ENCODE measurements at regions not wholly inside any gene's neighbourhood (a gene's known extent, or its start where the extent isn't known, plus 50 kb on each side); places are given as distances from the start of the nearest gene placed in this dataset.

DNA sequence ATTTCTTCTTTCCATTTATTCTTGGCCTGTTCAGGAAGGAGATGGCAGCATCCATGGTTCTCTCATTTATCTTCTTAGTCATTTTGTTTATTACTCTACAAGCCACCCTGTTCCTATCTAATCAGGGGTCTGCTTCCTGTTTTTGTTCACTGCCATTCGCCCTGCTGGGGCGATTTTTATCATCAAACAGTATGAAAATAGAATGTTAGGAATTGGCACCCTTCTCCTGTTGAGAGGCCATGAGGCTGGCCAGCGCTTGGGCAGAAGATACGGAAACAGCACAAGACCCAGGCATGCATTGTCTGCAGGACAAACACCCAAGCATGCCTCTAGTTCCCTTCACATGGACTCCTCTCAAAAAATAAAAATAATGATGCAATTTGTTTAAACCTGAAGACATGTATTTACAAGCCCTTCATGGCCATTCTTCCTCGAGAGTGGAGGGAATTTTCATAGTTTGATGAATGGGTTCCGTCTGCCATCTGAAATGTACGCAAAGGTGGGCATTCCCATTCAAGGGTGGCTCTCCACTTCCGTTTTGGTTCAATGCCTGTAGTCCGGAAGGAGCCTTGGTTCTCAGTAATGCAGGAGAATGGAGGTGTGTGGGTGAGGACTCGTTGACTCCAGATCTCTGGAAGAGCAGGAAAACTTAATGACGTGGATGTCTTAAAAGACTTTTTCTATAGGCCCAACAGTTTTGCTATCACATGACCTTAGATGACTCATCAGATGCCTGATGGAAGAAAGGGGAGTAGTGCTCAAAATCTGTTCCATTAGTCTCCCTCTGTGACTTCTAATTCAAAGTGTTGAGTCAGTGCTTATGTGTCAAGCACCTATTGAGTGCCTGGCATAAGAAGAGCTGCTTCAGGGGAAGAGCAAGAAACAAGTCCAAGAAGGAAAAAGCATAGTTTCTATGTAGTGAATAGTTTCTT lies 252.4 kb upstream of the TBX3 start:
- Histone ChIP-seq H3K27me3 (ENCODE audit: insufficient read depth, low read length) (no peaks in the 10 kb centered on the region), H3K4me1 (ENCODE audit: insufficient read depth, low read length) (no peaks in the 10 kb centered on the region), H3K9ac (ENCODE audit: low read depth, low read length) (no peak overlapping the region), H3K9me3 (ENCODE audit: insufficient read depth, low read depth, low read length) (no peaks in the 10 kb centered on the region), H3K4me3 (ENCODE audit: low read length) (no peak overlapping the region), H3K36me3 (ENCODE audit: insufficient read depth, low read depth, low read length) (no peaks in the 10 kb centered on the region), H3K27ac (ENCODE audit: low read length) (no peak overlapping the region)

DNA sequence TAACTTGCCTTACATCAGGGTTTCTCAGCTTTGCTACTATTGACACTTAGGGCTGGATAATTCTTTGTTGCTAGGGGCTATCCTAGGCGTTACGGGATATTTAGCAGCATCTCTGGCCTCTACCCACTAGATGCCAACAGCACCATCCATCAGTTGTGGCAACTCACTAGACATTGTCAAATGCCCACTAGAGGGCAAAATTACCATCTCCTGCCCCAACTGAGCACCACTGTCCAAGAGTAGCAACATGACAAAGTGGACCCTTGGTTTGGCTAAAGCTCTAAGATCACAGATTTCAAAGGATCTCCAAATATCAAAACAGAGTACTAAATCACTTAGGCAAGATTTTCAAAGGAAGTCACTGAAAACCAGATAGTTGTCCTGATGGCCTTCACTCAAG lies 251.7 kb upstream of the TBX3 start:
- Histone ChIP-seq H3K9me3 (ENCODE audit: insufficient read depth, low read depth, low read length) (no peaks in the 10 kb centered on the region; the same call in 1 of the 2 replicates), H3K27ac (ENCODE audit: low read length) (no peak overlapping the region), H3K27me3 (ENCODE audit: insufficient read depth, low read length) (no peaks in the 10 kb centered on the region), H3K9ac (ENCODE audit: low read depth, low read length) (no peak overlapping the region), H3K36me3 (ENCODE audit: insufficient read depth, low read depth, low read length) (no peaks in the 10 kb centered on the region), H3K4me3 (ENCODE audit: low read length) (no peak overlapping the region), H3K4me1 (ENCODE audit: insufficient read depth, low read length) (no peaks in the 10 kb centered on the region)

DNA sequence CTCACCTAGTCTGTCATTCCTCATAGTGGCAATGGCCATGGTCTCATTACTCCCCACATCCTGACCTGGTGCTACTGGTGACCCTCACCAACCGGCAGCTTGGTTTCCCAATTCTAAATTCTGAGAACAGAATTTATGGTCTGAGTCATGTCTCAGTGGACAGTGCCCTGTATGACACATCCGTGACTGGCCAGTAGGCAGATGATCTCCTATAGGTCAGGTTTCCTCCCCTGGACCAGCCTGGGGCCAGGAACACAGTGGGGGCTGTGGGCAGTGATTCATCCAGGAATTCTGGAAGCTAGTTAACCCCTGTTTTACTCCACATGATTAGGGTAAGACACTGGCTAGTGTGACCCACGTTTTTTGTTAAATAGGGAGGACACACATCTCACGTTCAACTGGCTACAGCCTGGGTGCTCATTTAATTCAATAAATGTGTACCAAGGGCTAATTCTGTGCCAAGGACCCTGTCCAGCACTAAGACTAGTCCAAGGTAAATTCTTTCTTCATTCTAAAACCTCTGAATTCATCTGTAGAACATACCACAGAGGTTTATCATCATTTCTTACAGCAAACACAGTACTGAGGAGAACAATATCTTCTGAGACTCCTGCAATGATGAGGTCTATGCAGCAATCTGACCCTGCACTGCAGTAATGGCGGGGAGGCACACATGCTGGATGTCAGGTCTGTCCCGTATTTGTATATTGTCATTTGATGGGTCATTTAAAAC lies 249.6 kb upstream of the TBX3 start:
- Histone ChIP-seq H3K27me3 (ENCODE audit: insufficient read depth, low read length) (no peaks in the 10 kb centered on the region), H3K36me3 (ENCODE audit: insufficient read depth, low read depth, low read length) (no peaks in the 10 kb centered on the region), H3K27ac (ENCODE audit: low read length) (no peak overlapping the region), H3K4me3 (ENCODE audit: low read length) (no peak overlapping the region), H3K9me3 (ENCODE audit: insufficient read depth, low read depth, low read length) (no peaks in the 10 kb centered on the region; the same call in 1 of the 2 replicates), H3K9ac (ENCODE audit: low read depth, low read length) (no peak overlapping the region), H3K4me1 (ENCODE audit: insufficient read depth, low read length) (no peaks in the 10 kb centered on the region)

DNA sequence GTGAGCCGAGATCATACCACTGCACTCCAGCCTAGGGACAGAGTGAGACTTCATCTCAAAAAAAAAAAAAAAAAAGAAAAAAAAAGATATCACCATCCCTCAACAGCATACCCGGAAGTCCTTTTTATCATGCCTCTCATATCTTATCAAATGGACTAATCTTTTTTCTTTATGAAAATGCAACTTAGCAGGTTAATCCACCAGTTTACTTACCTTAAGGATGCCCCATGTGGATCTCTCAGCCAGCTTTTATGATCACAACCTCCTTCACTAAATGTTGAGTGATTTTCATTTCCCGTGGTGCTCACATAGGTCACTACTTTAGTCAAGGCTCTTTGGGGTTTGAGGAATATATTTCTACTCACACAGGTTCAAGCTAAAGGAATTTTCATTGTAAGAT lies 248.8 kb upstream of the TBX3 start:
- H3K4me3 ChIP-seq (ENCODE audit: low read length): no peak overlapping the region
- no peaks in the 10 kb centered on the region; the same call in 1 of the 2 replicates for H3K9me3 ChIP-seq (ENCODE audit: insufficient read depth, low read depth, low read length)
- no peaks in the 10 kb centered on the region for H3K27me3 ChIP-seq (ENCODE audit: insufficient read depth, low read length)
- no peaks in the 10 kb centered on the region for H3K36me3 ChIP-seq (ENCODE audit: insufficient read depth, low read depth, low read length)
- H3K4me1 ChIP-seq (ENCODE audit: insufficient read depth, low read length): no peaks in the 10 kb centered on the region
- H3K9ac ChIP-seq (ENCODE audit: low read depth, low read length): no peak overlapping the region
- no peak overlapping the region for H3K27ac ChIP-seq (ENCODE audit: low read length)

DNA sequence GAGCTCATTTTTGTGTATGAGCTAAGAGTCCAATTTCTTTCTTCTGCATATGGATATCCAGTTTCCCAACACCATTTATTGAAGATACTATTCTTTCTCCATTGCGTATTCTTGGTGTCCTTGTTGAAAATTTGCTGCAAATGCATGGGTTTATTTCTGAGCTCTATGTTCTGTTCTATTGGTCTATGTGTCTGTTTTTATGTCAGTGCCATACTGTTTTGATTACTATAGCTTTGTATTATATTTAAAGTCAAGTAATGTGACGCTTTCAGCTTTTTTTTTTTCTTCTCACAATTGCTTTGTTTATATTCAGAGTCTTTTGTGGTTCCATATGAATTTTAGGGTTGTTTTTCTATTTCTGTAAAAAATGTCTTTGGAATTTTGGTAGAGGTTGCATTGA lies 247.1 kb upstream of the TBX3 start:
- Histone ChIP-seq H3K4me1 (ENCODE audit: insufficient read depth, low read length) (no peaks in the 10 kb centered on the region), H3K9ac (ENCODE audit: low read depth, low read length) (no peak overlapping the region), H3K27ac (ENCODE audit: low read length) (no peak overlapping the region), H3K9me3 (ENCODE audit: insufficient read depth, low read depth, low read length) (no peaks in the 10 kb centered on the region; the same call in 1 of the 2 replicates), H3K36me3 (ENCODE audit: insufficient read depth, low read depth, low read length) (no peaks in the 10 kb centered on the region), H3K4me3 (ENCODE audit: low read length) (no peak overlapping the region), H3K27me3 (ENCODE audit: insufficient read depth, low read length) (no peaks in the 10 kb centered on the region)

DNA sequence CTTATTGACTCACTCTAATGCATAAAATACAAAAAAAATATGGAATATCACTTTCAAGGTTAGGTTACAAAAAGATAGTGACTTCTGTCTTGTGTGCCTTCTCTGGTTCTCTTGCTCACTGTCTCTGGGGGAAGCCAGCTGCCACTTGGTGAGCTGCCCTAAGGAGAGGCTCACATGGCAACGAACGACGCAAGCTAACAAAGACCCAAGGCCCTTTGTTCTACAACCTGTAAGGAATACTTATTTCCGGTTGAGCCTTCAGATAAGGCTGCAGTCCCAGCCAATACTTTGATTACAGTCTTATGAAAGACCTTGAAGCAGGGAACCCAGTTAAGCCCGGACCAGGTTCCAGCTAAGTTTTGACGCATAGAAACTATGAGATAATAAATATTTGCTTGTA lies 242.4 kb upstream of the TBX3 start:
- H3K9ac ChIP-seq (ENCODE audit: low read depth, low read length): no peak overlapping the region
- H3K27me3 ChIP-seq (ENCODE audit: insufficient read depth, low read length): no peaks in the 10 kb centered on the region
- H3K4me3 ChIP-seq (ENCODE audit: low read length): no peak overlapping the region
- no peak overlapping the region for H3K27ac ChIP-seq (ENCODE audit: low read length)
- H3K9me3 ChIP-seq (ENCODE audit: insufficient read depth, low read depth, low read length): no peaks in the 10 kb centered on the region; the same call in 1 of the 2 replicates
- no peaks in the 10 kb centered on the region for H3K4me1 ChIP-seq (ENCODE audit: insufficient read depth, low read length)
- H3K36me3 ChIP-seq (ENCODE audit: insufficient read depth, low read depth, low read length): no peaks in the 10 kb centered on the region

DNA sequence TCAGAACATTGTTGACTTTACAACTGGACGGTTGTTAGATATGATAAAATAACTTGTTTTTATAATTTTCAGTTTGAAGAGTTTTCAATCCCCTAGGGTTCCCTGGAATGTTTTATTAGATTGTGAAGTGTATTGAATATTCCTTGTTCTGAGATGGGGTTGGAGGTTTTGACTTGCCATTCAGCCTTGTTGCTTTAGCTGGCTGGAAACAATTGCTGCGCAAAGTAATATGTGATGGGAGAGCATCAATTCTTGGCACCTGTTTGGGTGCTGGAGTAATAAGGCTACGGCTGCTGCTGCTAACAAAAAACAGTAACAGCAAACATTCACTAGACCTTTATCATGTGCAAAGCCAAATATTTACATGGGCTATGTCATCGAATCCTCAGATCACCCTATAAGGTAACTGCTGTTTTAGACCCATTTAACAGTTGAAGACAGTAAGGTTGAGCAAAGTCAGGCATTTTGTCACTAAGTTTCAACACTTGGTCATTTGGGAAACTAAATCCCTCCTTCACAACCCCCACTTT lies 241.0 kb upstream of the TBX3 start:
- H3K4me3 ChIP-seq (ENCODE audit: low read length): no peak overlapping the region
- H3K9ac ChIP-seq (ENCODE audit: low read depth, low read length): no peak overlapping the region
- H3K36me3 ChIP-seq (ENCODE audit: insufficient read depth, low read depth, low read length): no peaks in the 10 kb centered on the region

DNA sequence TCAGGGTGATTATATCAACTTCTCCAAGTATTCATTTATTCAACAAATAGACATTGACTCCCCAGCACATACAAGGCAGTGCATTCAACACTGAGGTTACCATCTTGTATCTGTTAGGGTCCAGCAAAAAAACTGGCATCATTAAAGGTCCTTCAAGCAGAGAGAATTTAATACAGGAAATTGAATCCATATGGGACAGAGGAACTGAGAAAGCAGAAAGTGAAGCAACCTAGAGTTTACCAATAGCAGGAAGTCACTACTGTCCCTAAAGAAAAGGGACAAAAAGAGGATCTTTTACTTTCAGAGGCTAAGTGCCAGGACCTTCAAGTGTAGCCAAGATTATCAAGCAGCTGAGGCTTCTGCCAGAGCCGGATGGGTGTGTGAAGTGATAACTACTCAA lies 237.8 kb upstream of the TBX3 start:
- no peaks in the 10 kb centered on the region for H3K36me3 ChIP-seq (ENCODE audit: insufficient read depth, low read depth, low read length)

More for the DNA sequence above, 241.0 kb upstream of the TBX3 start:
- Histone ChIP-seq H3K27me3 (ENCODE audit: insufficient read depth, low read length) (no peaks in the 10 kb centered on the region), H3K27ac (ENCODE audit: low read length) (no peak overlapping the region), H3K9me3 (ENCODE audit: insufficient read depth, low read depth, low read length) (no peaks in the 10 kb centered on the region), H3K4me1 (ENCODE audit: insufficient read depth, low read length) (no peaks in the 10 kb centered on the region)

DNA sequence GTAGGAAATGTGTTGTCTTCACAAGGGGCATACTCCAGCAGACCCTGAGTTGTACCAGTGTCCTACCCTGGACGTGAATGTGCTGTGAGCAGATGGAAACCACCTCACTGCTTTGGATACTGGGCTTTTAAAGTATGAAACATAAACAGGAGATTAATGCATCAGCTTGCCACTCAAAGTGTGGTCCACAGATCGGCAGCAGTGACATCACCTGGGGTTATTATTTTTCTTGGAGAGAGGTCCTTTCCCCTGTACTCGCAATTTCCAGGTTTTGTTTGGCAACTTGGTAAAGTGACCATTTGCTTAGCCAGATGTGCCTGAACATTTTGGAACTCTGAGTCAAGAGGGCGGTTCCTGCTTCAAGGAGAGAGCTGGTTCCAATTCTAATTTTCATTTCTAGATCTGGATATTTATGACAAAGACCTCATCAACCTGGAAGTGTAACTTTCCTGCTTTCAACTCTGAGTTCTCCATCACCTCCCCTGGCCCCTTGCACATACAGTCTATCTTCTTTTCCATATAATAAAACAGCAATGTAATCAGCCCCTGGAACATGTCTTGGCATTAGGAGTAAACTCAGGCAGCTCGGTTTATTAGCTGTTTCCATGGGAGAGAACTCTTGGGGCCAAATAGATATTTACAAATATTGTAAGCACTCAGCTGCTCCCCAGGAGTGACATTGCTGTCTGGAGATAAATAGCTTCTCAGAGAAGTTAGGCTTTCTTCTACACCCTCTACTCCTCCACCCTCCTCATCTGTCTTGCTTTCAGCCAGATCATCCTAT lies 237.0 kb upstream of the TBX3 start:
- Histone ChIP-seq H3K36me3 (ENCODE audit: insufficient read depth, low read depth, low read length) (no peaks in the 10 kb centered on the region), H3K9me3 (ENCODE audit: insufficient read depth, low read depth, low read length) (no peaks in the 10 kb centered on the region), H3K4me1 (ENCODE audit: insufficient read depth, low read length) (no peaks in the 10 kb centered on the region), H3K4me3 (ENCODE audit: low read length) (no peak overlapping the region), H3K9ac (ENCODE audit: low read depth, low read length) (no peak overlapping the region), H3K27me3 (ENCODE audit: insufficient read depth, low read length) (no peaks in the 10 kb centered on the region), H3K27ac (ENCODE audit: low read length) (no peak overlapping the region)

More for the DNA sequence above, 237.8 kb upstream of the TBX3 start:
- Histone ChIP-seq H3K9ac (ENCODE audit: low read depth, low read length) (no peak overlapping the region), H3K27me3 (ENCODE audit: insufficient read depth, low read length) (no peaks in the 10 kb centered on the region), H3K4me3 (ENCODE audit: low read length) (no peak overlapping the region), H3K4me1 (ENCODE audit: insufficient read depth, low read length) (no peaks in the 10 kb centered on the region), H3K27ac (ENCODE audit: low read length) (no peak overlapping the region), H3K9me3 (ENCODE audit: insufficient read depth, low read depth, low read length) (no peaks in the 10 kb centered on the region)

DNA sequence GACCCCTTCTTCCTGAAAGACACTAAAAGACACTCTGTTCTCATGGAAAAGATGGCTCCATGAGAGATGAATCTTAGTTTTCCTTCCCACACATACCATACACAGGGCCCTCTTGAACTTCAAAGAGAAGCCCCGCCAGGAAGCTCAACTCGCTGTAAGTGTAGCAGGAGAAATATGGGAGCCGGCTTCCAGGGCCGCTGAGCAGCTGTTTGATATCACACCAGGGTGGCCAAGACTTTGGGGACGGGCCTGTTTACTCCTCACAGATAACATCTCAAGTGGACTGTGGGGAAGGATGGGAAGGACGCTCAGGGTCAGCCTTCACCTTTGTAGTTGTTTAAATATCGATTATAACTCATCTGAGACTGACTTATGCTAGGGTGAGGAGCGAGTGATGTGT lies 235.5 kb upstream of the TBX3 start:
- no peak overlapping the region for H3K9ac ChIP-seq (ENCODE audit: low read depth, low read length)
- no peak overlapping the region for H3K4me3 ChIP-seq (ENCODE audit: low read length)
- no peaks in the 10 kb centered on the region for H3K36me3 ChIP-seq (ENCODE audit: insufficient read depth, low read depth, low read length)
- no peak overlapping the region for H3K27ac ChIP-seq (ENCODE audit: low read length)
- no peaks in the 10 kb centered on the region for H3K9me3 ChIP-seq (ENCODE audit: insufficient read depth, low read depth, low read length)
- H3K4me1 ChIP-seq (ENCODE audit: insufficient read depth, low read length): no peaks in the 10 kb centered on the region
- no peaks in the 10 kb centered on the region for H3K27me3 ChIP-seq (ENCODE audit: insufficient read depth, low read length)

DNA sequence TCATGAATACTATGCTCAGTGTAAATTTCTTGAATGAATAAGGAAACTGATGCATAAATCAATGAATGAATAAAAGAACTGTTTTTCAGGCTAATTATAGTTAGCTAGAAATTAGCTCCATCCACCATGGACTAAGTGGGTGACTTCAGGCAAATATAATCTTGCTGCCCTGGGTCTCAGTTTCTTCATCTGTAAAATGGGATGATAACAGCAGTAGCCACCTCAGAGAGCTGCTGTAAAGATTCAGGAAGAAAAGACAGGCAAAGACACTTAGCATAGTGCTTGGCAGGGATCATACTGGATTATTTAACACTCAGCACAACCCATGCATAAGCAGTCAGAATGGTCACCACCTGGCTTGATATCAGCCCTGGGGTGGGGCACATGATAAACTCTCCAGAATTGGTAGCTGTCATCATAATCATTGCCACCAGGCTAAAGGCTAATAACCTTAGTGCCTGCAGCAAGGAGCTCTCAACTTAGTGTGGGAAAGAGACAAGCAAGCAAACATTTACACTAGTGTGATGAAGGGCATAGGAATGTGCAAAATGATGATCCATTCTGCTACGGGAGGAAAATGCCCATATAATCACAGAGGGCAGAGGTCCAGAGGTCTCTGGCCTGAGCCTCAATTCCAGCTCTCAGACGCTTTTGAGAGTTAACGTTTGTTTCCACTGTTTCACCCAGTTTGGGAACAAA lies 234.7 kb upstream of the TBX3 start:
- H3K4me3 ChIP-seq (ENCODE audit: low read length): no peak overlapping the region
- no peak overlapping the region for H3K9ac ChIP-seq (ENCODE audit: low read depth, low read length)
- no peaks in the 10 kb centered on the region for H3K4me1 ChIP-seq (ENCODE audit: insufficient read depth, low read length)
- H3K27ac ChIP-seq (ENCODE audit: low read length): no peak overlapping the region
- H3K36me3 ChIP-seq (ENCODE audit: insufficient read depth, low read depth, low read length): no peaks in the 10 kb centered on the region
- H3K27me3 ChIP-seq (ENCODE audit: insufficient read depth, low read length): no peaks in the 10 kb centered on the region
- H3K9me3 ChIP-seq (ENCODE audit: insufficient read depth, low read depth, low read length): no peaks in the 10 kb centered on the region

All from iPS-20b (cell line).